SU-DHL-6 (cell line): ENCODE measurements at regions not wholly inside any gene's neighbourhood (a gene's known extent, or its start where the extent isn't known, plus 50 kb on each side); places are given as distances from the start of the nearest gene placed in this dataset.

Source experiments
- EZH2phosphoT487 ChIP-seq: fragments of 200-600 bp; sonication (generic), shearing (Covaris generic); conservative IDR thresholded peaks from 2 replicates; pipeline ENCODE4 v1.6.1; 2018; ENCODE audit warnings: mild to moderate bottlenecking, antibody characterized with exemption, low read length, moderate library complexity, mixed read lengths
- TF ChIP-seq, protein P1 (sequence below): fragments of 200-600 bp; sonication (generic); IDR thresholded peaks from one replicate; pipeline ENCODE4 v1.5.1; 2017; ENCODE audit warnings: antibody characterized with exemption, mild to moderate bottlenecking, low read length, moderate library complexity; ENCODE audit not compliant: insufficient read depth, poor library complexity, severe bottlenecking

DNA sequence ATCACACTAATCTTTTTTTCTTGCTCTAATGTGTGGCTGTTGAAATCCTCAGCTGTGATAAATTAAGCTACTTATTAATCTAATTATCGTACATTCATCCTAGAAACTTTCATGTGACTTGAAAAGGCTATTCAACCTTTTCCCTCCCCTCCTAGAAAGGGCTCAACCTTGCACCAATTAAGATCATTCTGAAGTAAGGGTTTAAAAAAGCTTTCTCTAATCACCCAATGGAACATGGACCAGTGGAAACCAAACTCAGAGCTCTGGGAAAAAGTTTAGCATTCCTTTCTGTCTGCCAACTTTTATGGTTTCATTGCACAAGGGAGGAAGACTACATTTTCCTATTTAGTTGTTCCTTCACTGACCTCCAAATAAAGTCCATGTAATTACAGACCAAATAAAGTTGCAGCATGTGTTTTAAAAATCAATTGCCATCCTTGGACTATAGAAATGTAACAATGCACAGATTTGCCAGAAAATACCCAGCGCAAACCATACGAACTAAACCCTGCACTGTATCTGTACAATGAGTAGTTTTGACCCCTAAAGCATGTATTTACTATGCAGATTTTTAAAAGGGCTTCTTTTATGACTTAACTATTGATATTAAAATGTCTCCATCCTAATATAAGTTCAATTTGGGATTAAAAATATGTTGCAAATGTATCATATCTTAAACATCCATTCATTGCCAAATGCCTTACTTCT lies 142.6 kb upstream of the OTX2 start:
- TF ChIP-seq, protein P1, sequence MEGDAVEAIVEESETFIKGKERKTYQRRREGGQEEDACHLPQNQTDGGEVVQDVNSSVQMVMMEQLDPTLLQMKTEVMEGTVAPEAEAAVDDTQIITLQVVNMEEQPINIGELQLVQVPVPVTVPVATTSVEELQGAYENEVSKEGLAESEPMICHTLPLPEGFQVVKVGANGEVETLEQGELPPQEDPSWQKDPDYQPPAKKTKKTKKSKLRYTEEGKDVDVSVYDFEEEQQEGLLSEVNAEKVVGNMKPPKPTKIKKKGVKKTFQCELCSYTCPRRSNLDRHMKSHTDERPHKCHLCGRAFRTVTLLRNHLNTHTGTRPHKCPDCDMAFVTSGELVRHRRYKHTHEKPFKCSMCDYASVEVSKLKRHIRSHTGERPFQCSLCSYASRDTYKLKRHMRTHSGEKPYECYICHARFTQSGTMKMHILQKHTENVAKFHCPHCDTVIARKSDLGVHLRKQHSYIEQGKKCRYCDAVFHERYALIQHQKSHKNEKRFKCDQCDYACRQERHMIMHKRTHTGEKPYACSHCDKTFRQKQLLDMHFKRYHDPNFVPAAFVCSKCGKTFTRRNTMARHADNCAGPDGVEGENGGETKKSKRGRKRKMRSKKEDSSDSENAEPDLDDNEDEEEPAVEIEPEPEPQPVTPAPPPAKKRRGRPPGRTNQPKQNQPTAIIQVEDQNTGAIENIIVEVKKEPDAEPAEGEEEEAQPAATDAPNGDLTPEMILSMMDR = no peak
- no peak for TF ChIP-seq EZH2phosphoT487
